HT1080 (cell line): ENCODE measurements at regions not wholly inside any gene's neighbourhood (a gene's known extent, or its start where the extent isn't known, plus 50 kb on each side); places are given as distances from the start of the nearest gene placed in this dataset.

Experiments
- DNase-seq: peaks from one replicate; pipeline ENCODE4 v3.0.0-alpha.2; 2015; ENCODE audit warnings: low read depth

- DNase-seq, result peak; percentile 86
Measured at GRCh38 chr11:116601814-116602636, 170.8 kb downstream of the BUD13 start.

GRCh38 chr11:116600930-116601329 lies 171.9 kb downstream of the BUD13 start:
- DNase-seq, result no peak

GRCh38 chr11:116598556-116598955 lies 174.2 kb downstream of the BUD13 start:
- DNase-seq, result no peak

- DNase-seq, result no peak
Measured at GRCh38 chr11:116598036-116598435, 174.8 kb downstream of the BUD13 start.

- no peak for DNase-seq
Measured at GRCh38 chr11:116596346-116597260, 176.2 kb downstream of the BUD13 start.

- no peak for DNase-seq
Measured at GRCh38 chr11:116595305-116595880, 177.4 kb downstream of the BUD13 start.

- no peak for DNase-seq
Measured at GRCh38 chr11:116590844-116591570, 181.8 kb downstream of the BUD13 start.

GRCh38 chr11:116589402-116589801 lies 183.4 kb downstream of the BUD13 start:
- no peak for DNase-seq

GRCh38 chr11:116586392-116586791 lies 186.4 kb downstream of the BUD13 start:
- no peak for DNase-seq

- no peak for DNase-seq
Measured at GRCh38 chr11:116582571-116582970, 190.2 kb downstream of the BUD13 start.

- no peak for DNase-seq
Measured at GRCh38 chr11:116581349-116581748, 191.4 kb downstream of the BUD13 start.

- DNase-seq, result no peak
Measured at GRCh38 chr11:116580799-116581198, 192.0 kb downstream of the BUD13 start.

GRCh38 chr11:116579857-116580727 lies 192.7 kb downstream of the BUD13 start:
- DNase-seq, result no peak

- DNase-seq, result no peak
Measured at GRCh38 chr11:116579031-116579653, 193.6 kb downstream of the BUD13 start.

- DNase-seq, result no peak
Measured at GRCh38 chr11:116577956-116578355, 194.8 kb downstream of the BUD13 start.

- no peak for DNase-seq
Measured at GRCh38 chr11:116577273-116577672, 195.5 kb downstream of the BUD13 start.

- DNase-seq, result peak; percentile 72
Measured at GRCh38 chr11:116576526-116576925, 196.3 kb downstream of the BUD13 start.

- no peak for DNase-seq
Measured at GRCh38 chr11:116567721-116568242, 205.0 kb downstream of the BUD13 start.

- no peak for DNase-seq
Measured at GRCh38 chr11:116563712-116564047, 209.1 kb downstream of the BUD13 start.
